HEK293 (cell line): ENCODE measurements at regions not wholly inside any gene's neighbourhood (a gene's known extent, or its start where the extent isn't known, plus 50 kb on each side); places are given as distances from the start of the nearest gene placed in this dataset.

Experiments
- CTCF ChIA-PET: fragments of 350-600 bp; formaldehyde crosslinking; extraction: SDS; loops from one replicate; lab custom pipeline; 2021; ENCODE audit warnings: antibody characterized with exemption; lab: Yijun Ruan, JAX
- POLR2A ChIA-PET: fragments of 300-600 bp; formaldehyde crosslinking; extraction: SDS; loops from one replicate; lab custom pipeline; 2020; ENCODE audit warnings: antibody characterized with exemption, inconsistent platforms; lab: Yijun Ruan, JAX
- H3K27ac ChIP-seq: fragments of 200-500 bp; sonication (Bioruptor generic); 2 replicates; pipeline ENCODE4 v1.5.1; 2014; ENCODE audit warnings: low read depth, low read length, control low read depth, inconsistent platforms; ENCODE audit errors: extremely low read depth
- H3K36me3 ChIP-seq, 2 experiments: fragments of 200-500 bp in 1 of 2; sonication (Bioruptor generic) in 1 of 2; 1 replicate in 1 of 2; 2 replicates in 1 of 2; pipeline ENCODE4 v1.5.1; 2014 to 2017; ENCODE audit warnings: inconsistent platforms in 2 of 2, low read length in 2 of 2; ENCODE audit not compliant: control insufficient read depth in 2 of 2, insufficient read depth in 1 of 2
- H3K4me1 ChIP-seq: fragments of 200-500 bp; sonication (Bioruptor generic); 2 replicates; pipeline ENCODE4 v1.5.1; 2014; ENCODE audit warnings: mild to moderate bottlenecking, low read length, inconsistent platforms; ENCODE audit not compliant: control insufficient read depth, insufficient read depth
- H3K4me3 ChIP-seq: 2 replicates; pipeline ENCODE4 v1.5.1; 2011; ENCODE audit warnings: low read depth, mild to moderate bottlenecking, control low read depth, low read length, moderate library complexity
- H3K9me3 ChIP-seq: fragments of 200-500 bp; sonication (Bioruptor generic); 2 replicates; pipeline ENCODE4 v1.5.1; 2014; ENCODE audit warnings: low read depth, low read length, inconsistent platforms; ENCODE audit not compliant: control insufficient read depth, insufficient read depth
- BCL11A ChIP-seq: fragments of 450-650 bp; formaldehyde crosslinking; IDR thresholded peaks from 2 replicates; pipeline ENCODE4 v1.5.1; 2016; ENCODE audit warnings: low read depth, missing biosample characterization, missing genetic modification characterization
- BCL11B ChIP-seq: fragments of 450-650 bp; formaldehyde crosslinking; IDR thresholded peaks from 2 replicates; pipeline ENCODE4 v1.5.1; 2016; ENCODE audit warnings: low read depth, missing biosample characterization, missing genetic modification characterization
- ELK4 ChIP-seq: IDR thresholded peaks from 2 replicates; pipeline ENCODE4 v1.6.1; 2011; ENCODE audit warnings: mild to moderate bottlenecking, low read depth, low read length, borderline replicate concordance
- FEZF1 ChIP-seq: fragments of 450-650 bp; formaldehyde crosslinking; IDR thresholded peaks from 2 replicates; pipeline ENCODE4 v1.5.1; 2016; ENCODE audit warnings: missing biosample characterization, missing genetic modification characterization
- HOXA7 ChIP-seq: sonication (generic); formaldehyde crosslinking; IDR thresholded peaks from 2 replicates; pipeline ENCODE4 v1.8.1; 2022; ENCODE audit warnings: missing genetic modification reagents, borderline replicate concordance
- HOXD13 ChIP-seq: sonication (generic); formaldehyde crosslinking; IDR thresholded peaks from 2 replicates; pipeline ENCODE4 v1.8.0; 2022; ENCODE audit warnings: missing genetic modification reagents, borderline replicate concordance
- KLF16 ChIP-seq: fragments of 450-650 bp; formaldehyde crosslinking; IDR thresholded peaks from 2 replicates; pipeline ENCODE4 v1.5.1; 2017; ENCODE audit warnings: missing biosample characterization, missing genetic modification characterization
- MZF1 ChIP-seq: fragments of 450-650 bp; formaldehyde crosslinking; IDR thresholded peaks from 2 replicates; pipeline ENCODE4 v1.5.1; 2017; ENCODE audit warnings: missing biosample characterization, missing genetic modification characterization, borderline replicate concordance
- YY2 ChIP-seq: fragments of 450-650 bp; formaldehyde crosslinking; IDR thresholded peaks from 2 replicates; pipeline ENCODE4 v1.5.1; 2016; ENCODE audit warnings: missing biosample characterization, missing genetic modification characterization
- ZFP37 ChIP-seq: fragments of 450-650 bp; formaldehyde crosslinking; IDR thresholded peaks from 2 replicates; pipeline ENCODE4 v1.5.1; 2016; ENCODE audit warnings: missing biosample characterization, missing genetic modification characterization
- ZNF112 ChIP-seq: fragments of 450-650 bp; formaldehyde crosslinking; IDR thresholded peaks from 2 replicates; pipeline ENCODE4 v1.5.0; 2017; ENCODE audit warnings: missing biosample characterization, missing genetic modification characterization
- ZNF132 ChIP-seq: fragments of 450-650 bp; formaldehyde crosslinking; IDR thresholded peaks from 2 replicates; pipeline ENCODE4 v1.5.1; 2017; ENCODE audit warnings: missing biosample characterization, missing genetic modification characterization, borderline replicate concordance
- ZNF19 ChIP-seq: fragments of 450-650 bp; formaldehyde crosslinking; IDR thresholded peaks from 2 replicates; pipeline ENCODE4; 2016; ENCODE audit warnings: missing biosample characterization, missing genetic modification characterization, low read depth
- ZNF24 ChIP-seq: fragments of 450-650 bp; formaldehyde crosslinking; IDR thresholded peaks from 2 replicates; pipeline ENCODE4 v1.5.1; 2016; ENCODE audit warnings: missing biosample characterization, missing genetic modification characterization
- ZNF292 ChIP-seq: fragments of 450-650 bp; formaldehyde crosslinking; IDR thresholded peaks from 2 replicates; pipeline ENCODE4 v1.5.1; 2016; ENCODE audit warnings: low read depth, missing biosample characterization, missing genetic modification characterization, borderline replicate concordance
- ZNF335 ChIP-seq: fragments of 450-650 bp; formaldehyde crosslinking; conservative IDR thresholded peaks from 2 replicates; pipeline ENCODE4 v1.5.1; 2016; ENCODE audit warnings: missing biosample characterization, missing genetic modification characterization
- ZNF37A ChIP-seq: fragments of 450-650 bp; IDR thresholded peaks from 2 replicates; pipeline ENCODE4 v1.5.1; 2018; ENCODE audit warnings: missing biosample characterization, missing genetic modification characterization
- ZNF529 ChIP-seq: fragments of 450-650 bp; formaldehyde crosslinking; IDR thresholded peaks from 2 replicates; pipeline ENCODE4 v1.5.1; 2017; ENCODE audit warnings: missing genetic modification characterization, missing biosample characterization; ENCODE audit not compliant: insufficient replicate concordance
- ZNF621 ChIP-seq: fragments of 450-650 bp; formaldehyde crosslinking; IDR thresholded peaks from 2 replicates; pipeline ENCODE4 v1.5.1; 2017; ENCODE audit warnings: missing biosample characterization, missing genetic modification characterization
- ZNF776 ChIP-seq: fragments of 450-650 bp; formaldehyde crosslinking; IDR thresholded peaks from 2 replicates; pipeline ENCODE4 v1.5.0; 2017; ENCODE audit warnings: missing biosample characterization, missing genetic modification characterization, borderline replicate concordance
- ZNF843 ChIP-seq: fragments of 450-650 bp; formaldehyde crosslinking; IDR thresholded peaks from 2 replicates; pipeline ENCODE4 v1.5.1; 2016; ENCODE audit warnings: missing biosample characterization, missing genetic modification characterization
- ZSCAN18 ChIP-seq: fragments of 450-650 bp; formaldehyde crosslinking; IDR thresholded peaks from 2 replicates; pipeline ENCODE4 v1.5.1; 2016; ENCODE audit warnings: missing biosample characterization, missing genetic modification characterization
- ZSCAN23 ChIP-seq: fragments of 450-650 bp; formaldehyde crosslinking; IDR thresholded peaks from 2 replicates; pipeline ENCODE4 v1.5.1; 2016; ENCODE audit warnings: missing biosample characterization, missing genetic modification characterization
- TF ChIP-seq, protein P1 (sequence below): fragments of 450-650 bp; formaldehyde crosslinking; IDR thresholded peaks from 2 replicates; pipeline ENCODE4 v1.5.1; 2016; ENCODE audit warnings: missing biosample characterization, missing genetic modification characterization
- TF ChIP-seq, protein P2 (sequence below): fragments of 450-650 bp; formaldehyde crosslinking; IDR thresholded peaks from 2 replicates; pipeline ENCODE4 v1.5.1; 2016; ENCODE audit warnings: missing biosample characterization, missing genetic modification characterization

- Histone ChIP-seq H3K4me3 (no peak overlapping the region), H3K4me1 (no peaks in the 10 kb centered on the region), H3K27ac (no peak overlapping the region), H3K9me3 (no peaks in the 10 kb centered on the region), H3K36me3 (no peaks in the 10 kb centered on the region)
- TF ChIP-seq ZNF292 (no peak), YY2 (tag by site-specific recombination) (no peak), ZNF843 (tag by site-specific recombination) (no peak), ZNF112 (tag by site-specific recombination) (no peak), ZNF37A (tag by site-specific recombination) (no peak), ZNF776 (no peak), KLF16 (tag by site-specific recombination) (no peak), ZFP37 (tag by site-specific recombination) (no peak), FEZF1 (tag by site-specific recombination) (no peak), ZNF19 (no peak)
- TF ChIP-seq, protein P1, sequence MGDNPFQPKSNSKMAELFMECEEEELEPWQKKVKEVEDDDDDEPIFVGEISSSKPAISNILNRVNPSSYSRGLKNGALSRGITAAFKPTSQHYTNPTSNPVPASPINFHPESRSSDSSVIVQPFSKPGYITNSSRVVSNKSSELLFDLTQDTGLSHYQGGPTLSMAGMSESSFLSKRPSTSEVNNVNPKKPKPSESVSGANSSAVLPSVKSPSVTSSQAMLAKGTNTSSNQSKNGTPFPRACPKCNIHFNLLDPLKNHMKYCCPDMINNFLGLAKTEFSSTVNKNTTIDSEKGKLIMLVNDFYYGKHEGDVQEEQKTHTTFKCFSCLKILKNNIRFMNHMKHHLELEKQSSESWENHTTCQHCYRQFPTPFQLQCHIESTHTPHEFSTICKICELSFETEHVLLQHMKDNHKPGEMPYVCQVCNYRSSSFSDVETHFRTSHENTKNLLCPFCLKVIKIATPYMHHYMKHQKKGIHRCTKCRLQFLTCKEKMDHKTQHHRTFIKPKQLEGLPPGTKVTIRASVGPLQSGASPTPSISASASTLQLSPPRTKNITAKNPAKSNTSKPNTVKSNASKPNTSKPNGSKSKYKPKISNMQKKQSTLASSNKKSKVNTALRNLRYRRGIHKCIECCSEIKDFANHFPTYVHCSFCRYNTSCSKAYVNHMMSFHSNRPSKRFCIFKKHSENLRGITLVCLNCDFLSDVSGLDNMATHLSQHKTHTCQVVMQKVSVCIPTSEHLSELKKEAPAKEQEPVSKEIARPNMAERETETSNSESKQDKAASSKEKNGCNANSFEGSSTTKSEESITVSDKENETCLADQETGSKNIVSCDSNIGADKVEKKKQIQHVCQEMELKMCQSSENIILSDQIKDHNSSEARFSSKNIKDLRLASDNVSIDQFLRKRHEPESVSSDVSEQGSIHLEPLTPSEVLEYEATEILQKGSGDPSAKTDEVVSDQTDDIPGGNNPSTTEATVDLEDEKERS (tag by site-specific recombination), result no peak
- CTCF ChIA-PET, result no interaction called here
- POLR2A ChIA-PET, result no interaction called here
Observed at GRCh38 chr12:33323823-33324222, 115.8 kb downstream of the SYT10 start.

DNA sequence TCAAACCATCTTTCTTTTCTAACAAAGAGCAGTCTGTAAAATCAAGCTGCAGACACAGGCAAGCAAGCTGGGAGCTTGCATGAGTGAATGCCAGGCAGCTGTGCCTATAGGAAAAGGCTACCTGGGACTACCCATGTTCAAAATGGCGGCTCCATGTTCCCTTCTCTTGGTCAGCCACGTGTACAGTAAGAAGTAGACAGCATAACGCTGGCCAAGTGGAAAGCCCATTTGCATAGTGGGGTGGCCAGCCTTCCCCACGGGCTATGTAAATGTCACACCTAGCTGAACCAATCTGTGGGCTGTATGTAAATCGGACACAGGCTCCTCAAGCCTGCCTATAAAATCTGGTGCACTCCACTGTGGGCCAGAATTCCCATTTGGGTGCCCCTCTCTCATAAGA, 117.1 kb downstream of the SYT10 start:
- CTCF ChIA-PET, result no interaction called here

More for the DNA sequence above, 117.1 kb downstream of the SYT10 start:
- H3K4me1 ChIP-seq, result no peaks in the 10 kb centered on the region
- TF ChIP-seq ZNF24 (tag by site-specific recombination), result no peak
- no peak for TF ChIP-seq HOXA7 (CRISPR knock-in tag)
- no peak for TF ChIP-seq MZF1 (tag by site-specific recombination)
- no peak for TF ChIP-seq ZSCAN23 (tag by site-specific recombination)
- TF ChIP-seq BCL11A (tag by site-specific recombination), result no peak
- TF ChIP-seq ZNF529 (tag by site-specific recombination), result no peak
- TF ChIP-seq ZNF132 (tag by site-specific recombination), result no peak
- TF ChIP-seq ELK4, result no peak
- TF ChIP-seq ZNF292, result no peak
- no peak; the same call in 1 of the 2 replicates for TF ChIP-seq ZNF335
- no peak for TF ChIP-seq ZSCAN18 (tag by site-specific recombination)
- TF ChIP-seq ZNF621, result no peak
- no peak for TF ChIP-seq HOXD13 (CRISPR knock-in tag)
- no peak for TF ChIP-seq BCL11B (tag by site-specific recombination)
- TF ChIP-seq, protein P2, sequence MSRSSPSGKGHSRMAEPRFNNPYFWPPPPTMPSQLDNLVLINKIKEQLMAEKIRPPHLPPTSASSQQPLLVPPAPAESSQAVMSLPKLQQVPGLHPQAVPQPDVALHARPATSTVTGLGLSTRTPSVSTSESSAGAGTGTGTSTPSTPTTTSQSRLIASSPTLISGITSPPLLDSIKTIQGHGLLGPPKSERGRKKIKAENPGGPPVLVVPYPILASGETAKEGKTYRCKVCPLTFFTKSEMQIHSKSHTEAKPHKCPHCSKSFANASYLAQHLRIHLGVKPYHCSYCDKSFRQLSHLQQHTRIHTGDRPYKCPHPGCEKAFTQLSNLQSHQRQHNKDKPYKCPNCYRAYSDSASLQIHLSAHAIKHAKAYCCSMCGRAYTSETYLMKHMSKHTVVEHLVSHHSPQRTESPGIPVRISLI (tag by site-specific recombination), result no peak
- no peaks in the 10 kb centered on the region for H3K9me3 ChIP-seq
- no peak overlapping the region for H3K4me3 ChIP-seq
- H3K27ac ChIP-seq, result no peak overlapping the region
- no peaks in the 10 kb centered on the region for H3K36me3 ChIP-seq
- POLR2A ChIA-PET, result no interaction called here
